Mesothelial cell of epicardium (in vitro differentiated cells): ENCODE measurements at regions not wholly inside any gene's neighbourhood (a gene's known extent, or its start where the extent isn't known, plus 50 kb on each side); places are given as distances from the start of the nearest gene placed in this dataset.

Experiments used
- DNase-seq, 2 experiments: peaks; one replicate each; pipeline ENCODE4 v3.0.0; 2021; ENCODE audit warnings: low spot score in 2 of 2; ENCODE audit not compliant: unreplicated experiment in 2 of 2
- H3K27ac Mint-ChIP-seq: 2 replicates; pipeline ENCODE4 v1.8.0; 2021; ENCODE audit warnings: mixed read lengths
- H3K27me3 Mint-ChIP-seq: 2 replicates; pipeline ENCODE4 v1.8.0; 2021; ENCODE audit warnings: low read depth, mixed read lengths
- H3K36me3 Mint-ChIP-seq: 2 replicates; pipeline ENCODE4 v1.8.0; 2021; ENCODE audit warnings: mixed read lengths
- H3K4me1 Mint-ChIP-seq: 2 replicates; pipeline ENCODE4 v1.8.0; 2021; ENCODE audit warnings: mixed read lengths
- H3K4me3 Mint-ChIP-seq: 2 replicates; pipeline ENCODE4 v1.8.0; 2021; ENCODE audit warnings: mild to moderate bottlenecking, moderate library complexity, mixed read lengths
- H3K9me3 Mint-ChIP-seq: 2 replicates; pipeline ENCODE4 v1.8.0; 2021; ENCODE audit warnings: mixed read lengths
- TF ChIP-seq, protein P1 (sequence below): fragments of 200-600 bp; sonication (generic); IDR thresholded peaks from one replicate; pipeline ENCODE4 v1.5.0; 2021; ENCODE audit warnings: antibody characterized with exemption; ENCODE audit not compliant: unreplicated experiment

- DNase-seq, result no peak
- Mint-ChIP-seq H3K27ac (no peak overlapping the region), H3K9me3 (no peaks in the 10 kb centered on the region), H3K4me1 (peaks cover 34% of the 10 kb centered on the region), H3K4me3 (no peak overlapping the region), H3K27me3 (peaks cover 39% of the 10 kb centered on the region), H3K36me3 (no peaks in the 10 kb centered on the region)
- TF ChIP-seq, protein P1, sequence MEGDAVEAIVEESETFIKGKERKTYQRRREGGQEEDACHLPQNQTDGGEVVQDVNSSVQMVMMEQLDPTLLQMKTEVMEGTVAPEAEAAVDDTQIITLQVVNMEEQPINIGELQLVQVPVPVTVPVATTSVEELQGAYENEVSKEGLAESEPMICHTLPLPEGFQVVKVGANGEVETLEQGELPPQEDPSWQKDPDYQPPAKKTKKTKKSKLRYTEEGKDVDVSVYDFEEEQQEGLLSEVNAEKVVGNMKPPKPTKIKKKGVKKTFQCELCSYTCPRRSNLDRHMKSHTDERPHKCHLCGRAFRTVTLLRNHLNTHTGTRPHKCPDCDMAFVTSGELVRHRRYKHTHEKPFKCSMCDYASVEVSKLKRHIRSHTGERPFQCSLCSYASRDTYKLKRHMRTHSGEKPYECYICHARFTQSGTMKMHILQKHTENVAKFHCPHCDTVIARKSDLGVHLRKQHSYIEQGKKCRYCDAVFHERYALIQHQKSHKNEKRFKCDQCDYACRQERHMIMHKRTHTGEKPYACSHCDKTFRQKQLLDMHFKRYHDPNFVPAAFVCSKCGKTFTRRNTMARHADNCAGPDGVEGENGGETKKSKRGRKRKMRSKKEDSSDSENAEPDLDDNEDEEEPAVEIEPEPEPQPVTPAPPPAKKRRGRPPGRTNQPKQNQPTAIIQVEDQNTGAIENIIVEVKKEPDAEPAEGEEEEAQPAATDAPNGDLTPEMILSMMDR, result no peak
Observed at GRCh38 chr9:95754533-95755420, 120.7 kb upstream of the ERCC6L2 start.

- no peak for DNase-seq
- Mint-ChIP-seq H3K36me3 (no peaks in the 10 kb centered on the region), H3K27ac (no peak overlapping the region), H3K4me1 (peaks cover 33% of the 10 kb centered on the region), H3K27me3 (peaks cover 43% of the 10 kb centered on the region), H3K9me3 (no peaks in the 10 kb centered on the region), H3K4me3 (no peak overlapping the region)
- TF ChIP-seq, protein P1, result no peak
Observed at GRCh38 chr9:95753762-95754465, 121.6 kb upstream of the ERCC6L2 start.

DNA sequence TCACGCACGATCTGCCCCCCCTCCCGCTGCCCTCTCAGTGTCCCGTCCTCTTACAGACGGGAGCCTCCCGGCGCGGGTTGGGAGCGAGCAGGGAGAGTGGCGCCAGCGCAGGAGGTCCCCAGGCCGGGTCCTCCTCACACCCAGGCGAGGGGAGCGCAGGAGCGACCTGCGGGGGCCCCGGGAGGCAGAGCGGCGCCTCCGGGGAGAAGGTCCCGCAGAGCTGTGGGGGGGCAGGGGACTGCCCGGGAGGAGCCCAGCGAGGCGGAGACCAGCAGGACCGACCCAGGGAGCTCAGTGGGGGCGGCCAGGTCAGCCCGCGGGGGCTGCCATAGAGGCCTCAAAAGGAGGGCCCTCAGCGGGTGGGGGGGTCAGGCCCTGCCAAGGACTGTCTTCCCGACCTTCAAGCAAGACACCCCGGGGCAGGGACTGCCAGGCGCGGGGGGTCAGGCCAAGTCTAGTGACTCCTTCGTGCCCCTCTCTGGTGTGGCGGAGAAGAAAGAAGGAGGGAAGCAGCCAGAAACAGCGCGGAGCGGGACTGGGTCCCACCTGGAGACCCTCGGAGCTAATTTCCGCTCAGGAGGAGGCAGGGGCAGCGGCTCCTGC lies 123.3 kb upstream of the ERCC6L2 start:
- no peaks in the 10 kb centered on the region for H3K36me3 Mint-ChIP-seq
- TF ChIP-seq, protein P1, result no peak
- peaks cover 43% of the 10 kb centered on the region for H3K27me3 Mint-ChIP-seq
- no peak for DNase-seq
- H3K27ac Mint-ChIP-seq, result no peak overlapping the region
- H3K9me3 Mint-ChIP-seq, result no peaks in the 10 kb centered on the region
- no peak overlapping the region for H3K4me3 Mint-ChIP-seq
- peaks cover 31% of the 10 kb centered on the region for H3K4me1 Mint-ChIP-seq

GRCh38 chr9:95751520-95751790 lies 124.0 kb upstream of the ERCC6L2 start:
- H3K4me3 Mint-ChIP-seq, result no peak overlapping the region
- DNase-seq, result no peak
- no peaks in the 10 kb centered on the region for H3K9me3 Mint-ChIP-seq
- H3K27me3 Mint-ChIP-seq, result peaks cover 43% of the 10 kb centered on the region
- TF ChIP-seq, protein P1, result no peak
- H3K27ac Mint-ChIP-seq, result no peak overlapping the region
- no peaks in the 10 kb centered on the region for H3K36me3 Mint-ChIP-seq
- peaks cover 25% of the 10 kb centered on the region for H3K4me1 Mint-ChIP-seq

GRCh38 chr9:95750725-95751519 lies 124.6 kb upstream of the ERCC6L2 start:
- no peaks in the 10 kb centered on the region for H3K9me3 Mint-ChIP-seq
- DNase-seq, result no peak
- TF ChIP-seq, protein P1, result no peak
- no peak overlapping the region for H3K4me3 Mint-ChIP-seq
- no peaks in the 10 kb centered on the region for H3K36me3 Mint-ChIP-seq
- H3K4me1 Mint-ChIP-seq, result peaks cover 22% of the 10 kb centered on the region
- no peak overlapping the region for H3K27ac Mint-ChIP-seq
- peaks cover 43% of the 10 kb centered on the region for H3K27me3 Mint-ChIP-seq
